ENCODE measurements at regions not wholly inside any gene's neighbourhood (a gene's known extent, or its start where the extent isn't known, plus 50 kb on each side); places are given as distances from the start of the nearest gene placed in this dataset.

- no peak for TF ChIP-seq SP1 (IDR thresholded peaks at IDR 0.05)
- no peak for TF ChIP-seq SUZ12 (IDR thresholded peaks at IDR 0.05)
- no peak for TF ChIP-seq BHLHE40 (IDR thresholded peaks at IDR 0.05; ENCODE audit: borderline replicate concordance)
- no peak for TF ChIP-seq CTBP1 (IDR thresholded peaks at IDR 0.05; ENCODE audit: borderline replicate concordance)
- no peak for TF ChIP-seq HDGF (IDR thresholded peaks at IDR 0.05; ENCODE audit: borderline replicate concordance)
- TF ChIP-seq L3MBTL2 (conservative IDR thresholded peaks at IDR 0.05): no peak
- TF ChIP-seq TARDBP (IDR thresholded peaks at IDR 0.05): no peak
- TF ChIP-seq NFRKB (IDR thresholded peaks at IDR 0.05): no peak
- no peak for TF ChIP-seq ARNT (IDR thresholded peaks at IDR 0.05)
- TF ChIP-seq FOXA1 (IDR thresholded peaks at IDR 0.05): no peak
Measured at GRCh38 chr17:63277629-63278028, 168.5 kb downstream of the CYB561 start.

Data from HEK293T (cell line).